GM19455 (cell line): ENCODE measurements at regions not wholly inside any gene's neighbourhood (a gene's known extent, or its start where the extent isn't known, plus 50 kb on each side); places are given as distances from the start of the nearest gene placed in this dataset.

ENCODE experiments used
- ATAC-seq: cut with Tn5 transposase; IDR thresholded peaks from one replicate; pipeline ENCODE4 v1.9.1; 2021; ENCODE audit not compliant: unreplicated experiment

- no peak for ATAC-seq
Measured at GRCh38 chr13:70203661-70204229, 95.5 kb upstream of the KLHL1 start.

GRCh38 chr13:70191034-70191433 lies 82.8 kb upstream of the KLHL1 start:
- ATAC-seq = no peak

GRCh38 chr13:70189981-70190380 lies 81.7 kb upstream of the KLHL1 start:
- ATAC-seq = no peak

- no peak for ATAC-seq
Measured at GRCh38 chr13:70188567-70188966, 80.3 kb upstream of the KLHL1 start.

- no peak for ATAC-seq
Measured at GRCh38 chr13:70183041-70183440, 74.8 kb upstream of the KLHL1 start.
